Aorta (tissue), 5 donors: ENCODE measurements at regions not wholly inside any gene's neighbourhood (a gene's known extent, or its start where the extent isn't known, plus 50 kb on each side); places are given as distances from the start of the nearest gene placed in this dataset.
"Not testable (repeated sequence)": the region's sequence is repeated elsewhere in the genome, so short reads cannot be mapped to it uniquely, and the experiment has no call there.

Experiments used
- ATAC-seq: fragments of 200-7000 bp; cut with Tn5 transposase; one replicate; pipeline ENCODE4 v1.9.1; 2022; ENCODE audit warnings: moderate library complexity; ENCODE audit not compliant: low FRiP score
- DNase-seq, 2 donors: peaks; one replicate each; pipeline ENCODE4 v3.0.0-alpha.2; 2020
- H3K27ac ChIP-seq, 2 donors: one replicate each; pipeline ENCODE4 v1.5.1; 2013; ENCODE audit warnings: low read length in 2 of 2, mild to moderate bottlenecking in 2 of 2, moderate library complexity in 2 of 2, control low read depth in 1 of 2, inconsistent platforms in 1 of 2, low read depth in 1 of 2
- H3K27me3 ChIP-seq, 2 donors: one replicate each; pipeline ENCODE4 v1.6.1; 2013; ENCODE audit warnings: control low read depth in 1 of 2, low read length in 1 of 2, mild to moderate bottlenecking in 1 of 2, moderate library complexity in 1 of 2; ENCODE audit not compliant: insufficient read depth in 2 of 2, control insufficient read depth in 1 of 2
- H3K36me3 ChIP-seq, 2 donors: one replicate each; pipeline ENCODE4 v1.6.1; 2013; ENCODE audit warnings: control low read depth in 1 of 2, low read length in 1 of 2, mild to moderate bottlenecking in 1 of 2; ENCODE audit not compliant: insufficient read depth in 2 of 2, control insufficient read depth in 1 of 2
- H3K4me1 ChIP-seq, 2 donors: one replicate each; pipeline ENCODE4 v1.6.1; 2013; ENCODE audit warnings: low read length in 2 of 2, control low read depth in 1 of 2, mild to moderate bottlenecking in 1 of 2, moderate library complexity in 1 of 2; ENCODE audit not compliant: insufficient read depth in 2 of 2, control insufficient read depth in 1 of 2
- H3K4me3 ChIP-seq, 2 donors: one replicate each; pipeline ENCODE4 v1.5.1; 2013; ENCODE audit warnings: low read length in 2 of 2, control low read depth in 1 of 2, mild to moderate bottlenecking in 1 of 2
- H3K9me3 ChIP-seq: one replicate; pipeline ENCODE4 v1.6.1; 2013; ENCODE audit warnings: mild to moderate bottlenecking, low read length; ENCODE audit not compliant: control insufficient read depth
- WGBS, 2 donors: extraction: QIAGEN DNeasy Blood & Tissue Kit; methylation state at CpG; one replicate each; pipeline ENCODE4 v1.1.7; 2013; 5-methylcytosine and 5-hydroxymethylcytosine counted together
- intact Hi-C, 2 donors: fragments of 100-400 bp; cut with DNase I; formaldehyde crosslinking; loops; one replicate each; pipeline versions ENCODE4 v1.14.2 to v1.15.0; 2022
- donor health status: healthy with polysubstance abuse.
- donor health status: Bipolar disorder and iron deficiency.
- donor health status: DM: no; HTN: no; CAD: no.
- donor health status: DM: no; HTN: no; CAD: no.
- donor health status: DM: yes; HTN: yes; CAD: no.

DNA sequence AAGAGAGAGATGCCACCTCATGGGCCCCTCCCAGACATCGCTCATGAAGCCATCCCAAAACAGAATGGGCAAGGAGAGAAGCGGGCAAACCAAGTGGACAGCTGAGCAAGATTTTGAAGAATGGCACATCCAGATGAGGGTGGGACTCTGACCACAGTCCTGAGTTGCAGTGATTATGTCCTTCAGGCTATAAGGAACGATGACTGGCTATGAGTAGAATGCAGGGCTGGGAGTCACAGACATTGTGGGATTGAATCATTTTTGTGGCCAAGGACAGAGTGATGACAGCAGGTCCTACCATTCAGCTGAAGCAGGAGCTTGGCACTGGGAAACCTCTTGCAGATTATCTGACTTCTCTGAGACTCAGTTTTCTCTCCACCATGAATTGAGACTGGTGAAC is 245.7 kb upstream of the SLC30A5 start:
- H3K9me3 ChIP-seq: no peaks in the 10 kb centered on the region
- no peak overlapping the region for H3K4me3 ChIP-seq
- intact Hi-C loops: no loop called here
- WGBS, 2 donors: 89 to 95% methylated on average over 3 of the region's 3 CpGs
- H3K4me1 ChIP-seq: no peaks in the 10 kb centered on the region
- no peak for DNase-seq
- no peaks in the 10 kb centered on the region for H3K36me3 ChIP-seq
- H3K27ac ChIP-seq: no peak overlapping the region
- H3K27me3 ChIP-seq: no peaks in the 10 kb centered on the region
- no peak for ATAC-seq

DNA sequence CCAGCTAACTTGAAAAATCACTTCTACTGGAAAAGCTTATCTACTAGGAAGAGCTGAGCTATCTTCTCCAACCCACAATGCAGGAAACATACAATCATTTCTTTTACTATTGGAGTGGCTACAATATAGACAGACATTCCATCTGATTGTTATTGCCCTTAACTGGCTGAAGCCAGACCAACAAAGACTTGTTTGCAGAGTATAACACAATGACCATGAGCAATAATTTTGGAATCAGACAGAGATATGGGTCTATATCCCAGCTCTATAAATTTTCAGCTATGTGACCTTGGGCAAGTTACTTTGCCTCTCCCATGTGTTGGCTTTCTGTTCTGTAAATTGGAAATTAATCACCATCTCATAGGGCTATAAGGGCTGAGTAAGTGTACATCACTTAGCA is 244.7 kb upstream of the SLC30A5 start:
- no peak overlapping the region for H3K4me3 ChIP-seq
- DNase-seq: no peak

DNA sequence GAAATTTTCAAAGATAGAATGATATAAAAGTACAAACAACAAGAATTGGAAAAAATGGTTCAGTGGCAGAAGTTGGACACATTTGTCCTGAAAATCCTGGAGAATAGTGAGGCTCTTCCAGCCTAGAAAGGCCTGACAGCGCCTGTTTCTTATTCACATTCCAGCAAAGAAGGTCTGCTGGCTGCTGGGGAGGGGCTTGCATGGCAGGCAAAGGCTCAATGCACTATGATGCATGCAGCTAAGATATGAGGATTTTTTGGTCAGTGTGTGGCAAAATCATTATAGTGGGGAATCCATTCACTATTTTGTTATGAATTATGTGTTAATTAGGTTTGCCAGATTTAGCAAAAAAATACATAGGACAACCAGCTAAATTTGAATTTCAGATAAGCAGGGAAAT is 243.9 kb upstream of the SLC30A5 start:
- ATAC-seq (no peak), DNase-seq (no peak)
- H3K9me3 ChIP-seq: no peaks in the 10 kb centered on the region
- no peak overlapping the region for H3K27ac ChIP-seq
- H3K36me3 ChIP-seq: no peaks in the 10 kb centered on the region
- no peaks in the 10 kb centered on the region for H3K4me1 ChIP-seq
- 60 to 66% methylated on average over 1 of the region's 1 CpG for WGBS, 2 donors
- H3K27me3 ChIP-seq: no peaks in the 10 kb centered on the region
- intact Hi-C loops: no loop called here
- no peak overlapping the region for H3K4me3 ChIP-seq

More for the DNA sequence above, 244.7 kb upstream of the SLC30A5 start:
- Histone ChIP-seq H3K36me3 (no peaks in the 10 kb centered on the region), H3K27ac (no peak overlapping the region), H3K27me3 (no peaks in the 10 kb centered on the region), H3K9me3 (no peaks in the 10 kb centered on the region), H3K4me1 (no peaks in the 10 kb centered on the region)
- intact Hi-C loops: no loop called here
- no peak for ATAC-seq

DNA sequence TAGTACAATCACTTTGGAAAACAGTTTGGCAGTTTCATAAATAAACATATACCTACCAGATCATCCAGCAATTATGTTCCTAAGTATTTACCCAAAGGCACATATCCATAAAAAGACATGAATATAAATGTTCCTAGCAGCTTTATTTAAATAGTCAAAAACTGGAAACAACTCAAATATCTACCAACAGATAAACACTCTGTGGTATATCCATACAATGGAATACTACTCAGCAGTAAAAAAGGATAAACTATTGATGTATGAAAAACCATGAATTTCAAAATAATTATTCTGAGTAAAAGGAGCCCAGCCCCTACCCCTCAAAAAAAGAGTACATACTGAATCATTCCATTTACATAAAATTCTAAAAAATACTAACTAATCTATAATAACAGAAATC is 232.7 kb upstream of the SLC30A5 start:
- DNase-seq: no peak
- Histone ChIP-seq H3K4me1 (no peaks in the 10 kb centered on the region), H3K27ac (no peak overlapping the region), H3K27me3 (peaks cover 0 to 4% of the 10 kb centered on the region in 2 donors), H3K9me3 (peaks cover 2% of the 10 kb centered on the region), H3K36me3 (no peaks in the 10 kb centered on the region), H3K4me3 (no peak overlapping the region)
- no peak for ATAC-seq
- intact Hi-C loops: no loop called here

DNA sequence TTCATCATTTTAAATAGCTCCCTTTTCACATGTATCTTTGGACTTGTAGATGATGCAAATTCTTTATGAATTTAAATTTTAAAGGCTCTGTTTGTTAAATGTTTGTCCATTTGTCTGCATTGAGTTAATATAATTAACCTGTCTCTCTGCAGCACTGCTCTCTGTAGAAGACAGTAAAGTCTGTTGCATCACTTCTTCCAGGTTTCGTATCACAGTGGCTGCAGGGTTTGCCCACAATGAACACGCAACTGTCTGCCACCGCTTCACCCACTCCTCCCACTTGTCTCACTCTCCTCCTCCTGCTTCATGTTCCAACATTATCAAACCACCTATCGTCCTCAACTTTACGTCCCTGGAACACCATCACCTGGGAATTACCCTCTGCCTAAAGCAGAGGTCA is 231.3 kb upstream of the SLC30A5 start:
- ATAC-seq: no peak
- peaks cover 2% of the 10 kb centered on the region for H3K9me3 ChIP-seq
- H3K36me3 ChIP-seq: no peaks in the 10 kb centered on the region
- H3K27ac ChIP-seq: no peak overlapping the region
- H3K27me3 ChIP-seq: peaks cover 0 to 4% of the 10 kb centered on the region in 2 donors
- no peaks in the 10 kb centered on the region for H3K4me1 ChIP-seq
- DNase-seq: no peak
- H3K4me3 ChIP-seq: no peak overlapping the region
- intact Hi-C loops: no loop called here
- 89 to 92% methylated on average over 5 of the region's 5 CpGs for WGBS, 2 donors

DNA sequence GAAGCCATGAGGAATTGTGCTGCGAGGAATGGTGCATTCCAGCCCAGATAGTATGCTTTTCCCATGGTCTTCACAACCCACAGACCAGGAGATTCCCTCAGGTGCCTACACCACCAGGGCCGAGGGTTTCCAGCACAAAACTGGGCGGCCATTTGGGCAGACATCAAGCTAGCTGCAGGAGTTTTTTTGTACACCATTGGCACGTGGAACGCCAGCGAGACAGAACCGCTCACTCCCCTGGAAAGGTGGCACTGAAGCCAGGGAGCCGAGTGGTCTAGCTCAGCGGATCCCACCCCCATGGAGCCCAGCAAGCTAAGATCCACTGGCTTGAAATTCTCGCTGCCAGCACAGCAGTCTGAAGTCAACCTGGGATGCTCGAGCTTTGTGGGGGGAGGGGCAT is 228.6 kb upstream of the SLC30A5 start:
- not testable (repeated sequence) for H3K4me3 ChIP-seq, H3K36me3 ChIP-seq, H3K27me3 ChIP-seq, DNase-seq, ATAC-seq, H3K4me1 ChIP-seq, H3K27ac ChIP-seq, H3K9me3 ChIP-seq
- WGBS, 2 donors: 92 to 93% methylated on average over 11 of the region's 11 CpGs
- intact Hi-C loops: loop anchor here in 1 of 2 donors (2.0 kb wide), 1 partner anchor 68 kb away; no protein-coding TSS in a partner anchor

DNA sequence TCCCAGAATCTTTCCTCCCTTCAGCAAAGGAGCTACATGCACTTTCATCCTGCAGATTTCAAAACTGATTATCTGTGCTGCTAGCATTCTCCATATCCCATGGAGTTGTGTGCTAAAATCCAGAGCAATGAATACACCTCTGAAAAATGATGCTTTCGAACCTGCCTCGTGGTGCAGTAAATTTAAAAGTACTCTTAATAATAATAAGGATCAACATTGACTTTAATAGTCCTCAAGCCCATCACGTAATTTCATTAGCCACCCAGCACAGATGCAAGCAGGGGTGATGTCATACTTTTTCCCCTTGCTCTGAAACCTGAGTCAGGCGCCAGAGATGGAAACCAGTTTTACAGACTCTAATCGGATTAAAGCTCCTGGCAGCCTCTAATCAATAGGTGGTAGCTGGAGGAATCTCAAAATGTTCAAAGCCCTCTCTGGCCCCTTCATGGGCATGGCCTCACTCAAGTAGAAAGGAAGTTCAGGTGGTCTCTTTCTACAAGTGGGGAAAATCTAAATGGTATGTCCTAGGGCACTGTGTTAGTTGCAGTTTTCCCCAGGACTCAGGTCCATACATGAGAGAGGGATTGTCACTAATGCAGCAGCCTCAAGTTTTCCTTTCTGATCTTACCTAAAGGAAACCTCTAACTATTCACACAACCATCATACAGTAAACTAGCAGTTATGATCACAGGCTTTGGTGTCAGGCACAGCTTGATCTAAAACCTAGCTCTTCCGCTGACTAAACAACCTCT is 221.6 kb upstream of the SLC30A5 start:
- no peak overlapping the region for H3K27ac ChIP-seq
- 63 to 71% methylated on average over 6 of the region's 6 CpGs for WGBS, 2 donors
- H3K36me3 ChIP-seq: no peaks in the 10 kb centered on the region
- intact Hi-C loops: no loop called here
- H3K4me1 ChIP-seq: no peaks in the 10 kb centered on the region
- no peaks in the 10 kb centered on the region for H3K9me3 ChIP-seq
- DNase-seq: no peak
- H3K4me3 ChIP-seq: no peak overlapping the region
- H3K27me3 ChIP-seq: no peaks in the 10 kb centered on the region
- no peak for ATAC-seq

DNA sequence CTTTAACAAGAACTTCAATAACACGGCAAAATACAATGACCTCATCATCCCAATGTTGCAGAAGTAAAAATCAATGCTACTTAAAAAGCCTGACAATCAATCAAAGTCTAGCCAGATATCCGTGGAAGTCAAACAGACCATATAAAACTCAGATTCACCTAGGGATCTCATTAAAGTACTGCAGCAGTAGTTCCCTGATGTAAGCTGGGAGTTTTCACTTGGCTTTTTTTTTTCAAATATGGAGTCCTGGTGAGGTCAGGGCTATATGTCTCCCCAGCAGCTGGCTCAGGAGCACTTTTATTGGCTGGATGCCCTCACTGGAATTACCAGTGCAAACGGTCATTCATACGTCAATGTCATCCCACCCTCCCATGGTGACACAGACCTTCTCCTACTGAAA is 220.6 kb upstream of the SLC30A5 start:
- intact Hi-C loops: no loop called here
- no peaks in the 10 kb centered on the region for H3K9me3 ChIP-seq
- H3K4me3 ChIP-seq: no peak overlapping the region
- no peak for ATAC-seq
- H3K27ac ChIP-seq: no peak overlapping the region
- DNase-seq: no peak
- H3K4me1 ChIP-seq: no peaks in the 10 kb centered on the region
- WGBS, 2 donors: 56 to 57% methylated on average over 4 of the region's 4 CpGs
- no peaks in the 10 kb centered on the region for H3K27me3 ChIP-seq
- no peaks in the 10 kb centered on the region for H3K36me3 ChIP-seq

DNA sequence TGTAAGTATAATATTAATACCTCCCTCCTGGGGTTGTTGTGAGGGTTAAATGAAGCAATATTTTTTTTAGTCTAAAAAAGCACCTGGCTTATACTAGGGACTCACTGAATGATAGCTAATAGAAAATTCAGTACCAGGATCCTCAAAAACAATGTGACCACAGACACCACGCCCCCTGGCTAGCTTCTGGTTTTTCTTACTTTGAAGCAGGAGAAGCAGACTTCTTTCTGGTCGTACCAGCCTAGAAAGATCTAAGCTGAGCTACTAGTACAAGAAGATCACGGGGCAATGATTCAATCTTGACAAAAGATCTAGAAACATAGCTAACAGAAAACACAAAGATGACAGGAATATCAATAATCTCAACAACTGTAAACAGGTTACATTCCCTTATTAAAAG is 218.5 kb upstream of the SLC30A5 start:
- Histone ChIP-seq H3K27me3 (no peaks in the 10 kb centered on the region), H3K27ac (no peak overlapping the region), H3K4me3 (no peak overlapping the region), H3K9me3 (no peaks in the 10 kb centered on the region), H3K4me1 (no peaks in the 10 kb centered on the region), H3K36me3 (no peaks in the 10 kb centered on the region)
- WGBS, 2 donors: 85 to 87% methylated on average over 3 of the region's 3 CpGs
- ATAC-seq: no peak
- DNase-seq: no peak
- intact Hi-C loops: no loop called here
